ENCODE measurements at regions not wholly inside any gene's neighbourhood (a gene's known extent, or its start where the extent isn't known, plus 50 kb on each side); places are given as distances from the start of the nearest gene placed in this dataset.

DNA sequence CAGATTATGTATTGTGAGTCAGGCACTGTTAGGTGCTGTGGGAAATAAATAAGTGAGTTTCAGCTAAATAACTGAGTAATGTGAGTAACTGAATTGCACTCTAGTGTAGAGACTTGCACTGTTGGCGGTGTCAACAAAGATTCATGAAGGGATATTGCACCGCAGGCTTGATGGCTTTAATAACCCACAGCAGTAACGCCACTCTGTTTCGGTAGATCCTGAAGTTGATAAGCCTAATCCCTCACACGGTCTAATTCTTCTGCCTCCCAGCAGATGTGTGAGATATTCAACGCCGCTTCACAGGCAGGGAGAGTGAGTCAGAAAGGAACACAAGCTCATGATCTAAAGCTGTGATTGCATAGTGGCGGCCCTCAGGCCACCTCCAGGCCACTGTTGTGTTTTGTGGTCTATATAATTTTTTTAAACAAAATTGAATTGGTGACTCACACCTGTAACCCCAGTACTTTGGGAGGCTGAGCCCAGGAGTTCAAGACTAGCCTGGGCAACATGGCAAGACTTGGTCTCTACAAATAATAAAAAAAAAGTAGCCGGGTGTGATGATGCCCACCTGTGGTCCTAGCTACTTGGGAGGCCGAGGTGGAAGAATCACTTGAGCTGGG lies 94.3 kb downstream of the LIPG start (continued):
- TF ChIP-seq ZBTB49 (tag by site-specific recombination; IDR thresholded peaks at IDR 0.05; ENCODE audit: low read depth) (no peak), ZNF600 (tag by site-specific recombination; IDR thresholded peaks at IDR 0.05) (peak; percentile 94), ZNF23 (tag by site-specific recombination; IDR thresholded peaks at IDR 0.05; ENCODE audit: borderline replicate concordance) (no peak), ZNF670 (tag by site-specific recombination; IDR thresholded peaks at IDR 0.05; ENCODE audit: low read depth) (no peak), ZNF473 (tag by site-specific recombination; IDR thresholded peaks at IDR 0.05) (no peak), ZNF221 (tag by site-specific recombination; IDR thresholded peaks at IDR 0.05; ENCODE audit: borderline replicate concordance) (no peak; the same call in 1 of the 2 replicates), ZNF394 (tag by site-specific recombination; IDR thresholded peaks at IDR 0.05; ENCODE audit: borderline replicate concordance) (peak; percentile 73; the same call in 1 of the 2 replicates), MZF1 (tag by site-specific recombination; IDR thresholded peaks at IDR 0.05; ENCODE audit: borderline replicate concordance) (peak; percentile 84), ZNF18 (tag by site-specific recombination; IDR thresholded peaks at IDR 0.05) (peak; percentile 61; the same call in 1 of the 2 replicates), ZBTB1 (tag by site-specific recombination; IDR thresholded peaks at IDR 0.05) (peak; percentile 99), BCL11B (tag by site-specific recombination; IDR thresholded peaks at IDR 0.05; ENCODE audit: low read depth) (0 out of 2 replicates have a peak, but pooled peaks have one; percentile 22), SETDB1 (IDR thresholded peaks at IDR 0.05; ENCODE audit: insufficient read length, low read length) (no peak), ZSCAN23 (tag by site-specific recombination; IDR thresholded peaks at IDR 0.05) (peak; percentile 55; the same call in 1 of the 2 replicates), ZBTB17 (tag by site-specific recombination; IDR thresholded peaks at IDR 0.05) (peak; percentile 63; the same call in 1 of the 2 replicates), ZIC2 (tag by site-specific recombination; IDR thresholded peaks at IDR 0.05) (peak; percentile 97), OSR2 (tag by site-specific recombination; IDR thresholded peaks at IDR 0.05) (peak; percentile 98), ZNF664 (tag by site-specific recombination; IDR thresholded peaks at IDR 0.05) (peak; percentile 60), ZNF184 (tag by site-specific recombination; IDR thresholded peaks at IDR 0.05) (peak; percentile 75), PRDM1 (tag by site-specific recombination; IDR thresholded peaks at IDR 0.05) (peak; percentile 86), ZFP69B (tag by site-specific recombination; IDR thresholded peaks at IDR 0.05) (peak; percentile 75), ZNF843 (tag by site-specific recombination; IDR thresholded peaks at IDR 0.05) (peak; percentile 95), GLIS1 (tag by site-specific recombination; IDR thresholded peaks at IDR 0.05) (peak; percentile 97), ZSCAN16 (tag by site-specific recombination; IDR thresholded peaks at IDR 0.05) (no peak), ZNF792 (tag by site-specific recombination; IDR thresholded peaks at IDR 0.05) (0 out of 2 replicates have a peak, but pooled peaks have one; percentile 60), SCRT2 (tag by site-specific recombination; IDR thresholded peaks at IDR 0.05) (peak; percentile 89), ZNF544 (tag by site-specific recombination; IDR thresholded peaks at IDR 0.05) (no peak)
- TF ChIP-seq, protein P1, sequence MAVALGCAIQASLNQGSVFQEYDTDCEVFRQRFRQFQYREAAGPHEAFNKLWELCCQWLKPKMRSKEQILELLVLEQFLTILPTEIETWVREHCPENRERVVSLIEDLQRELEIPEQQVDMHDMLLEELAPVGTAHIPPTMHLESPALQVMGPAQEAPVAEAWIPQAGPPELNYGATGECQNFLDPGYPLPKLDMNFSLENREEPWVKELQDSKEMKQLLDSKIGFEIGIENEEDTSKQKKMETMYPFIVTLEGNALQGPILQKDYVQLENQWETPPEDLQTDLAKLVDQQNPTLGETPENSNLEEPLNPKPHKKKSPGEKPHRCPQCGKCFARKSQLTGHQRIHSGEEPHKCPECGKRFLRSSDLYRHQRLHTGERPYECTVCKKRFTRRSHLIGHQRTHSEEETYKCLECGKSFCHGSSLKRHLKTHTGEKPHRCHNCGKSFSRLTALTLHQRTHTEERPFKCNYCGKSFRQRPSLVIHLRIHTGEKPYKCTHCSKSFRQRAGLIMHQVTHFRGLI (tag by site-specific recombination; IDR thresholded peaks at IDR 0.05), result peak; percentile 73; the same call in 1 of the 2 replicates
- TF ChIP-seq, protein P2, sequence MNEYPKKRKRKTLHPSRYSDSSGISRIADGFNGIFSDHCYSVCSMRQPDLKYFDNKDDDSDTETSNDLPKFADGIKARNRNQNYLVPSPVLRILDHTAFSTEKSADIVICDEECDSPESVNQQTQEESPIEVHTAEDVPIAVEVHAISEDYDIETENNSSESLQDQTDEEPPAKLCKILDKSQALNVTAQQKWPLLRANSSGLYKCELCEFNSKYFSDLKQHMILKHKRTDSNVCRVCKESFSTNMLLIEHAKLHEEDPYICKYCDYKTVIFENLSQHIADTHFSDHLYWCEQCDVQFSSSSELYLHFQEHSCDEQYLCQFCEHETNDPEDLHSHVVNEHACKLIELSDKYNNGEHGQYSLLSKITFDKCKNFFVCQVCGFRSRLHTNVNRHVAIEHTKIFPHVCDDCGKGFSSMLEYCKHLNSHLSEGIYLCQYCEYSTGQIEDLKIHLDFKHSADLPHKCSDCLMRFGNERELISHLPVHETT (tag by site-specific recombination; IDR thresholded peaks at IDR 0.05), result peak; percentile 98

Data from HEK293 (cell line).